HEK293 (cell line): ENCODE measurements at regions not wholly inside any gene's neighbourhood (a gene's known extent, or its start where the extent isn't known, plus 50 kb on each side); places are given as distances from the start of the nearest gene placed in this dataset.
A peak's percentile ranks its signal among the peaks of the same experiment; 100 is the strongest.

ENCODE experiments used
- CTCF ChIA-PET: fragments of 350-600 bp; formaldehyde crosslinking; extraction: SDS; loops from one replicate; lab custom pipeline; 2021; ENCODE audit warnings: antibody characterized with exemption; lab: Yijun Ruan, JAX
- POLR2A ChIA-PET: fragments of 300-600 bp; formaldehyde crosslinking; extraction: SDS; loops from one replicate; lab custom pipeline; 2020; ENCODE audit warnings: antibody characterized with exemption, inconsistent platforms; lab: Yijun Ruan, JAX
- H3K27ac ChIP-seq: fragments of 200-500 bp; sonication (Bioruptor generic); 2 replicates; pipeline ENCODE4 v1.5.1; 2014; ENCODE audit warnings: low read depth, low read length, control low read depth, inconsistent platforms; ENCODE audit errors: extremely low read depth
- H3K36me3 ChIP-seq, 2 experiments: fragments of 200-500 bp in 1 of 2; sonication (Bioruptor generic) in 1 of 2; 1 replicate in 1 of 2; 2 replicates in 1 of 2; pipeline ENCODE4 v1.5.1; 2014 to 2017; ENCODE audit warnings: inconsistent platforms in 2 of 2, low read length in 2 of 2; ENCODE audit not compliant: control insufficient read depth in 2 of 2, insufficient read depth in 1 of 2
- H3K4me1 ChIP-seq: fragments of 200-500 bp; sonication (Bioruptor generic); 2 replicates; pipeline ENCODE4 v1.5.1; 2014; ENCODE audit warnings: mild to moderate bottlenecking, low read length, inconsistent platforms; ENCODE audit not compliant: control insufficient read depth, insufficient read depth
- H3K4me3 ChIP-seq: 2 replicates; pipeline ENCODE4 v1.5.1; 2011; ENCODE audit warnings: low read depth, mild to moderate bottlenecking, control low read depth, low read length, moderate library complexity
- H3K9me3 ChIP-seq: fragments of 200-500 bp; sonication (Bioruptor generic); 2 replicates; pipeline ENCODE4 v1.5.1; 2014; ENCODE audit warnings: low read depth, low read length, inconsistent platforms; ENCODE audit not compliant: control insufficient read depth, insufficient read depth
- SCRT2 ChIP-seq: fragments of 450-650 bp; formaldehyde crosslinking; IDR thresholded peaks from 2 replicates; pipeline ENCODE4 v1.5.1; 2016; ENCODE audit warnings: missing biosample characterization, missing genetic modification characterization
- ZBTB7A ChIP-seq: fragments of 450-650 bp; formaldehyde crosslinking; IDR thresholded peaks from 2 replicates; pipeline ENCODE4 v1.5.1; 2016; ENCODE audit warnings: low read depth, missing biosample characterization, missing genetic modification characterization
- ZEB2 ChIP-seq: fragments of 450-650 bp; formaldehyde crosslinking; IDR thresholded peaks from 2 replicates; pipeline ENCODE4 v1.5.1; 2016; ENCODE audit warnings: missing biosample characterization, missing genetic modification characterization
- ZFP41 ChIP-seq: fragments of 450-650 bp; formaldehyde crosslinking; IDR thresholded peaks from 2 replicates; pipeline ENCODE4 v1.5.1; 2016; ENCODE audit warnings: missing biosample characterization, missing genetic modification characterization, borderline replicate concordance
- ZNF140 ChIP-seq: fragments of 450-650 bp; formaldehyde crosslinking; IDR thresholded peaks from 2 replicates; pipeline ENCODE4 v1.5.1; 2016; ENCODE audit warnings: missing biosample characterization, missing genetic modification characterization
- ZNF16 ChIP-seq: fragments of 450-650 bp; formaldehyde crosslinking; IDR thresholded peaks from 2 replicates; pipeline ENCODE4 v1.5.1; 2016; ENCODE audit warnings: low read depth, missing biosample characterization, missing genetic modification characterization
- ZNF214 ChIP-seq: fragments of 450-650 bp; formaldehyde crosslinking; IDR thresholded peaks from 2 replicates; pipeline ENCODE4 v1.5.1; 2017; ENCODE audit warnings: missing biosample characterization, mild to moderate bottlenecking, missing genetic modification characterization, borderline replicate concordance
- ZNF302 ChIP-seq: fragments of 450-650 bp; formaldehyde crosslinking; IDR thresholded peaks from 2 replicates; pipeline ENCODE4 v1.5.1; 2016; ENCODE audit warnings: missing biosample characterization, missing genetic modification characterization, low read depth
- ZNF473 ChIP-seq: fragments of 450-650 bp; formaldehyde crosslinking; IDR thresholded peaks from 2 replicates; pipeline ENCODE4 v1.5.1; 2017; ENCODE audit warnings: missing biosample characterization, missing genetic modification characterization
- ZNF530 ChIP-seq: fragments of 450-650 bp; formaldehyde crosslinking; IDR thresholded peaks from 2 replicates; pipeline ENCODE4 v1.5.1; 2016; ENCODE audit warnings: low read depth, missing biosample characterization, missing genetic modification characterization
- ZNF544 ChIP-seq: fragments of 450-650 bp; formaldehyde crosslinking; IDR thresholded peaks from 2 replicates; pipeline ENCODE4 v1.5.0; 2017; ENCODE audit warnings: missing biosample characterization, missing genetic modification characterization
- ZNF660 ChIP-seq: fragments of 450-650 bp; IDR thresholded peaks from 2 replicates; pipeline ENCODE4 v1.5.1; 2018; ENCODE audit warnings: missing biosample characterization, mild to moderate bottlenecking, missing genetic modification characterization
- ZNF768 ChIP-seq: fragments of 450-650 bp; formaldehyde crosslinking; IDR thresholded peaks from 2 replicates; pipeline ENCODE4 v1.5.1; 2018; ENCODE audit warnings: missing biosample characterization, mild to moderate bottlenecking, missing genetic modification characterization
- ZSCAN23 ChIP-seq: fragments of 450-650 bp; formaldehyde crosslinking; IDR thresholded peaks from 2 replicates; pipeline ENCODE4 v1.5.1; 2016; ENCODE audit warnings: missing biosample characterization, missing genetic modification characterization
- TF ChIP-seq, protein P1 (sequence below): fragments of 450-650 bp; formaldehyde crosslinking; IDR thresholded peaks from 2 replicates; pipeline ENCODE4 v1.5.1; 2016; ENCODE audit warnings: missing biosample characterization, missing genetic modification characterization
- TF ChIP-seq, protein P2 (sequence below): fragments of 450-650 bp; formaldehyde crosslinking; IDR thresholded peaks from 2 replicates; pipeline ENCODE4 v1.5.1; 2016; ENCODE audit warnings: missing biosample characterization, missing genetic modification characterization
- TF ChIP-seq, protein P3 (sequence below): fragments of 450-650 bp; formaldehyde crosslinking; IDR thresholded peaks from 2 replicates; pipeline ENCODE4 v1.5.1; 2017; ENCODE audit warnings: missing biosample characterization, mild to moderate bottlenecking, missing genetic modification characterization, moderate library complexity
- TF ChIP-seq, protein P4 (sequence below): fragments of 450-650 bp; formaldehyde crosslinking; IDR thresholded peaks from 2 replicates; pipeline ENCODE4 v1.5.1; 2016; ENCODE audit warnings: missing biosample characterization, missing genetic modification characterization
- TF ChIP-seq, protein P5 (sequence below): fragments of 450-650 bp; formaldehyde crosslinking; IDR thresholded peaks from 2 replicates; pipeline ENCODE4 v1.5.1; 2016; ENCODE audit warnings: missing biosample characterization, missing genetic modification characterization, borderline replicate concordance
- TF ChIP-seq, protein P6 (sequence below): fragments of 450-650 bp; IDR thresholded peaks from 2 replicates; pipeline ENCODE4 v1.5.1; 2018; ENCODE audit warnings: missing biosample characterization, mild to moderate bottlenecking, missing genetic modification characterization
- TF ChIP-seq, protein P7 (sequence below): fragments of 450-650 bp; formaldehyde crosslinking; IDR thresholded peaks from 2 replicates; pipeline ENCODE4 v1.5.1; 2017; ENCODE audit warnings: missing biosample characterization, missing genetic modification characterization

DNA sequence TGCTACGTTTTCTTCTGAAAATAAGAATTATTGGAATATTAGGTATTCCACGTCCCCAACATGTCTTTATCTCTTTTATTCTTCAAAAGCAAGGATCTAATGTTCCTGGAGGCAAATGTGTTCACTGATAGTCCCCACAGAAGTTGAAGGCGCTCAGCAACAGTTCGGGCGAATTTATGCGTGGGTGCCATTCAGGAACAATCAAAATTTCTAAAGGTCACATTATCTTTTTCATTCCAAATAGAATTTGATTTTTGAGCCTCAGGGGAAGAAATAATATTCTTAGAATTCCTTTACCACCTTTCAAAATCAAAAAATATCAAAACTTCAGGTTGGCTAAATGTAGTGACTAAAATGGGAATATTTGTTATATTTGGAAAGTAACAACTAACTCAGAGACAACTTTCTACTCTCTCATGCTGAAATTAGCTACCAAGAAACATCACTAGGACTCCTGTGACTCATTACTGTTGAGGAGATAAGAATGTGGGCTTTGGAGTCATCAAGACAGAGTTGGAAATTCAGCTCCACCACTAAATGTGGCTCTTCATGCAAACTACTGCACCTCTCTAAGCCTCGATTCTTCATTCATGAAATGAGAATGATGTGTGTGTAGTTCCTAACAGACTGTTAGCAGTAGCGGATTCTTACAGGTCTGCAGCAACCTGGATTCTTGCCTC is 72.3 kb upstream of the KIT start:
- CTCF ChIA-PET: interaction anchor here (0.6 kb wide), 1 partner anchor 11 kb away, joined by 5 read pairs; no protein-coding TSS in a partner anchor
- TF ChIP-seq, protein P1, sequence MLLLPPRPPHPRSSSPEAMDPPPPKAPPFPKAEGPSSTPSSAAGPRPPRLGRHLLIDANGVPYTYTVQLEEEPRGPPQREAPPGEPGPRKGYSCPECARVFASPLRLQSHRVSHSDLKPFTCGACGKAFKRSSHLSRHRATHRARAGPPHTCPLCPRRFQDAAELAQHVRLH (tag by site-specific recombination): no peak
- TF ChIP-seq ZSCAN23 (tag by site-specific recombination): no peak
- TF ChIP-seq ZNF140: no peak
- no peak for TF ChIP-seq ZNF473 (tag by site-specific recombination)
- no peak for TF ChIP-seq ZNF214
- TF ChIP-seq, protein P2, sequence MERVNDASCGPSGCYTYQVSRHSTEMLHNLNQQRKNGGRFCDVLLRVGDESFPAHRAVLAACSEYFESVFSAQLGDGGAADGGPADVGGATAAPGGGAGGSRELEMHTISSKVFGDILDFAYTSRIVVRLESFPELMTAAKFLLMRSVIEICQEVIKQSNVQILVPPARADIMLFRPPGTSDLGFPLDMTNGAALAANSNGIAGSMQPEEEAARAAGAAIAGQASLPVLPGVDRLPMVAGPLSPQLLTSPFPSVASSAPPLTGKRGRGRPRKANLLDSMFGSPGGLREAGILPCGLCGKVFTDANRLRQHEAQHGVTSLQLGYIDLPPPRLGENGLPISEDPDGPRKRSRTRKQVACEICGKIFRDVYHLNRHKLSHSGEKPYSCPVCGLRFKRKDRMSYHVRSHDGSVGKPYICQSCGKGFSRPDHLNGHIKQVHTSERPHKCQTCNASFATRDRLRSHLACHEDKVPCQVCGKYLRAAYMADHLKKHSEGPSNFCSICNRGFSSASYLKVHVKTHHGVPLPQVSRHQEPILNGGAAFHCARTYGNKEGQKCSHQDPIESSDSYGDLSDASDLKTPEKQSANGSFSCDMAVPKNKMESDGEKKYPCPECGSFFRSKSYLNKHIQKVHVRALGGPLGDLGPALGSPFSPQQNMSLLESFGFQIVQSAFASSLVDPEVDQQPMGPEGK (tag by site-specific recombination): no peak
- TF ChIP-seq ZNF660 (tag by site-specific recombination): no peak
- no peak for TF ChIP-seq ZNF302
- TF ChIP-seq SCRT2 (tag by site-specific recombination): no peak
- TF ChIP-seq, protein P3, sequence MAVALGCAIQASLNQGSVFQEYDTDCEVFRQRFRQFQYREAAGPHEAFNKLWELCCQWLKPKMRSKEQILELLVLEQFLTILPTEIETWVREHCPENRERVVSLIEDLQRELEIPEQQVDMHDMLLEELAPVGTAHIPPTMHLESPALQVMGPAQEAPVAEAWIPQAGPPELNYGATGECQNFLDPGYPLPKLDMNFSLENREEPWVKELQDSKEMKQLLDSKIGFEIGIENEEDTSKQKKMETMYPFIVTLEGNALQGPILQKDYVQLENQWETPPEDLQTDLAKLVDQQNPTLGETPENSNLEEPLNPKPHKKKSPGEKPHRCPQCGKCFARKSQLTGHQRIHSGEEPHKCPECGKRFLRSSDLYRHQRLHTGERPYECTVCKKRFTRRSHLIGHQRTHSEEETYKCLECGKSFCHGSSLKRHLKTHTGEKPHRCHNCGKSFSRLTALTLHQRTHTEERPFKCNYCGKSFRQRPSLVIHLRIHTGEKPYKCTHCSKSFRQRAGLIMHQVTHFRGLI (tag by site-specific recombination): no peak
- TF ChIP-seq, protein P4, sequence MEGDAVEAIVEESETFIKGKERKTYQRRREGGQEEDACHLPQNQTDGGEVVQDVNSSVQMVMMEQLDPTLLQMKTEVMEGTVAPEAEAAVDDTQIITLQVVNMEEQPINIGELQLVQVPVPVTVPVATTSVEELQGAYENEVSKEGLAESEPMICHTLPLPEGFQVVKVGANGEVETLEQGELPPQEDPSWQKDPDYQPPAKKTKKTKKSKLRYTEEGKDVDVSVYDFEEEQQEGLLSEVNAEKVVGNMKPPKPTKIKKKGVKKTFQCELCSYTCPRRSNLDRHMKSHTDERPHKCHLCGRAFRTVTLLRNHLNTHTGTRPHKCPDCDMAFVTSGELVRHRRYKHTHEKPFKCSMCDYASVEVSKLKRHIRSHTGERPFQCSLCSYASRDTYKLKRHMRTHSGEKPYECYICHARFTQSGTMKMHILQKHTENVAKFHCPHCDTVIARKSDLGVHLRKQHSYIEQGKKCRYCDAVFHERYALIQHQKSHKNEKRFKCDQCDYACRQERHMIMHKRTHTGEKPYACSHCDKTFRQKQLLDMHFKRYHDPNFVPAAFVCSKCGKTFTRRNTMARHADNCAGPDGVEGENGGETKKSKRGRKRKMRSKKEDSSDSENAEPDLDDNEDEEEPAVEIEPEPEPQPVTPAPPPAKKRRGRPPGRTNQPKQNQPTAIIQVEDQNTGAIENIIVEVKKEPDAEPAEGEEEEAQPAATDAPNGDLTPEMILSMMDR (tag by site-specific recombination): no peak
- no peak for TF ChIP-seq ZNF16 (tag by site-specific recombination)
- TF ChIP-seq ZNF544 (tag by site-specific recombination): no peak
- TF ChIP-seq ZNF768: no peak
- no peak for TF ChIP-seq ZEB2

DNA sequence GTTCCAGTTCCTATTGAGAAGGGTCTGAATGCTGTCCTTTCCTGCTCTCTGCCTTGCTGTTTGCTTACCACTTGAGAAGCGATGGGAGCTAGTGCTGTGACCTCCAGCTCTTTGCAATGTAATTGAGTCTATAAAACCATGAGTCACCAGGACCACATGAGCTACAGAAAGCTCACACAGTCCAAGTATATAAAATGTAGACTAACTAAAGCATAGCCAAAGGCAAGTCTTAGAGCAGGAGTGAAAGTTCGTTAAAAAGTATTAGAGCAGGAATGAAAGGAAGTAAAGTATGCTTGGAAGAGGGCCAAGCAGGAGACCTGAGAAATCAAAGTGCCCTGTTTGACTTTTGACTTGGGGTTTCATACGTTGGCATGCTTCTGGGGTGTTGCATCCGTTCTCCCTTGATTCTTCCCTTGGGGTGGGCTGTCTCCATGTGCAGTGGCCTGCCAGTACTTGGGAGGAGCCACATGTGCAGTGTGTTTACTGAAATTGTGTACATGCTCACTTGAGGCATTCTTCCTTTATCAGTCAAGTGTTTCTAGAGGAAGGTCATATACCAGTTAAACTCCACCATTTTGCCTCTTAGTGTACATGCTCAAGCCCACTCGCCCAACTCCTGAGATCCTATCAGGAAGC is 71.3 kb upstream of the KIT start:
- Histone ChIP-seq H3K4me1 (no peaks in the 10 kb centered on the region), H3K27ac (no peak overlapping the region), H3K36me3 (no peaks in the 10 kb centered on the region), H3K4me3 (no peak overlapping the region), H3K9me3 (no peaks in the 10 kb centered on the region)
- POLR2A ChIA-PET: no interaction called here
- CTCF ChIA-PET: no interaction called here
- TF ChIP-seq, protein P5, sequence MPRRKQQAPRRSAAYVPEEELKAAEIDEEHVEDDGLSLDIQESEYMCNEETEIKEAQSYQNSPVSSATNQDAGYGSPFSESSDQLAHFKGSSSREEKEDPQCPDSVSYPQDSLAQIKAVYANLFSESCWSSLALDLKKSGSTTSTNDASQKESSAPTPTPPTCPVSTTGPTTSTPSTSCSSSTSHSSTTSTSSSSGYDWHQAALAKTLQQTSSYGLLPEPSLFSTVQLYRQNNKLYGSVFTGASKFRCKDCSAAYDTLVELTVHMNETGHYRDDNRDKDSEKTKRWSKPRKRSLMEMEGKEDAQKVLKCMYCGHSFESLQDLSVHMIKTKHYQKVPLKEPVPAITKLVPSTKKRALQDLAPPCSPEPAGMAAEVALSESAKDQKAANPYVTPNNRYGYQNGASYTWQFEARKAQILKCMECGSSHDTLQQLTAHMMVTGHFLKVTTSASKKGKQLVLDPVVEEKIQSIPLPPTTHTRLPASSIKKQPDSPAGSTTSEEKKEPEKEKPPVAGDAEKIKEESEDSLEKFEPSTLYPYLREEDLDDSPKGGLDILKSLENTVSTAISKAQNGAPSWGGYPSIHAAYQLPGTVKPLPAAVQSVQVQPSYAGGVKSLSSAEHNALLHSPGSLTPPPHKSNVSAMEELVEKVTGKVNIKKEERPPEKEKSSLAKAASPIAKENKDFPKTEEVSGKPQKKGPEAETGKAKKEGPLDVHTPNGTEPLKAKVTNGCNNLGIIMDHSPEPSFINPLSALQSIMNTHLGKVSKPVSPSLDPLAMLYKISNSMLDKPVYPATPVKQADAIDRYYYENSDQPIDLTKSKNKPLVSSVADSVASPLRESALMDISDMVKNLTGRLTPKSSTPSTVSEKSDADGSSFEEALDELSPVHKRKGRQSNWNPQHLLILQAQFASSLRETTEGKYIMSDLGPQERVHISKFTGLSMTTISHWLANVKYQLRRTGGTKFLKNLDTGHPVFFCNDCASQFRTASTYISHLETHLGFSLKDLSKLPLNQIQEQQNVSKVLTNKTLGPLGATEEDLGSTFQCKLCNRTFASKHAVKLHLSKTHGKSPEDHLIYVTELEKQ (tag by site-specific recombination): peak; percentile 42; the same call in 1 of the 2 replicates
- TF ChIP-seq, protein P6, sequence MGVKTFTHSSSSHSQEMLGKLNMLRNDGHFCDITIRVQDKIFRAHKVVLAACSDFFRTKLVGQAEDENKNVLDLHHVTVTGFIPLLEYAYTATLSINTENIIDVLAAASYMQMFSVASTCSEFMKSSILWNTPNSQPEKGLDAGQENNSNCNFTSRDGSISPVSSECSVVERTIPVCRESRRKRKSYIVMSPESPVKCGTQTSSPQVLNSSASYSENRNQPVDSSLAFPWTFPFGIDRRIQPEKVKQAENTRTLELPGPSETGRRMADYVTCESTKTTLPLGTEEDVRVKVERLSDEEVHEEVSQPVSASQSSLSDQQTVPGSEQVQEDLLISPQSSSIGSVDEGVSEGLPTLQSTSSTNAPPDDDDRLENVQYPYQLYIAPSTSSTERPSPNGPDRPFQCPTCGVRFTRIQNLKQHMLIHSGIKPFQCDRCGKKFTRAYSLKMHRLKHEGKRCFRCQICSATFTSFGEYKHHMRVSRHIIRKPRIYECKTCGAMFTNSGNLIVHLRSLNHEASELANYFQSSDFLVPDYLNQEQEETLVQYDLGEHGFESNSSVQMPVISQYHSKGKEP (tag by site-specific recombination): no peak
- TF ChIP-seq ZFP41 (tag by site-specific recombination) (no peak), ZNF530 (tag by site-specific recombination) (no peak), ZBTB7A (tag by site-specific recombination) (no peak)
- TF ChIP-seq, protein P7, sequence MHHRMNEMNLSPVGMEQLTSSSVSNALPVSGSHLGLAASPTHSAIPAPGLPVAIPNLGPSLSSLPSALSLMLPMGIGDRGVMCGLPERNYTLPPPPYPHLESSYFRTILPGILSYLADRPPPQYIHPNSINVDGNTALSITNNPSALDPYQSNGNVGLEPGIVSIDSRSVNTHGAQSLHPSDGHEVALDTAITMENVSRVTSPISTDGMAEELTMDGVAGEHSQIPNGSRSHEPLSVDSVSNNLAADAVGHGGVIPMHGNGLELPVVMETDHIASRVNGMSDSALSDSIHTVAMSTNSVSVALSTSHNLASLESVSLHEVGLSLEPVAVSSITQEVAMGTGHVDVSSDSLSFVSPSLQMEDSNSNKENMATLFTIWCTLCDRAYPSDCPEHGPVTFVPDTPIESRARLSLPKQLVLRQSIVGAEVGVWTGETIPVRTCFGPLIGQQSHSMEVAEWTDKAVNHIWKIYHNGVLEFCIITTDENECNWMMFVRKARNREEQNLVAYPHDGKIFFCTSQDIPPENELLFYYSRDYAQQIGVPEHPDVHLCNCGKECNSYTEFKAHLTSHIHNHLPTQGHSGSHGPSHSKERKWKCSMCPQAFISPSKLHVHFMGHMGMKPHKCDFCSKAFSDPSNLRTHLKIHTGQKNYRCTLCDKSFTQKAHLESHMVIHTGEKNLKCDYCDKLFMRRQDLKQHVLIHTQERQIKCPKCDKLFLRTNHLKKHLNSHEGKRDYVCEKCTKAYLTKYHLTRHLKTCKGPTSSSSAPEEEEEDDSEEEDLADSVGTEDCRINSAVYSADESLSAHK (tag by site-specific recombination): peak; percentile 33; the same call in 1 of the 2 replicates

More for the DNA sequence above, 72.3 kb upstream of the KIT start:
- POLR2A ChIA-PET: no interaction called here
- Histone ChIP-seq H3K9me3 (no peaks in the 10 kb centered on the region), H3K4me1 (no peaks in the 10 kb centered on the region), H3K4me3 (no peak overlapping the region), H3K27ac (no peak overlapping the region), H3K36me3 (no peaks in the 10 kb centered on the region)
